IMR-90 (cell line): ENCODE measurements at regions not wholly inside any gene's neighbourhood (a gene's known extent, or its start where the extent isn't known, plus 50 kb on each side); places are given as distances from the start of the nearest gene placed in this dataset.

ENCODE experiments used
- ATAC-seq: fragments of 200-7000 bp; cut with Tn5 transposase; 2 replicates; pipeline ENCODE4 v1.9.1; 2020; ENCODE audit warnings: low read depth, mild to moderate bottlenecking, moderate library complexity
- BruUV-seq: library from RNA; stranded (reverse); fragments of 400-500 nt; replicated peaks from 2 replicates; lab custom pipeline; 2021; lab: Mats Ljungman, UMichigan
- CTCF ChIA-PET: fragments of 300-600 bp; formaldehyde crosslinking; extraction: SDS; loops from one replicate; lab custom pipeline; 2021; ENCODE audit warnings: antibody characterized with exemption; lab: Yijun Ruan, JAX
- POLR2A ChIA-PET: fragments of 300-600 bp; sonication (Branson Sonifier 250); formaldehyde crosslinking; loops from one replicate; lab custom pipeline; 2022; ENCODE audit warnings: antibody characterized with exemption; ENCODE audit not compliant: unreplicated experiment; lab: Charles Lee
- DNase-seq: peaks from one replicate; pipeline ENCODE4 v3.0.0; 2013
- H2AFZ ChIP-seq: replicated peaks from 2 replicates; pipeline ENCODE3; 2013; ENCODE audit warnings: low read length, mild to moderate bottlenecking; ENCODE audit not compliant: poor library complexity
- H2AK5ac ChIP-seq: 2 replicates; pipeline ENCODE4 v1.6.1; 2013; ENCODE audit warnings: low read depth, low read length, inconsistent platforms
- H2AK9ac ChIP-seq: replicated peaks from 2 replicates; pipeline ENCODE3; 2013; ENCODE audit warnings: mild to moderate bottlenecking, low read depth, low read length, moderate library complexity; ENCODE audit not compliant: poor library complexity
- H2BK120ac ChIP-seq: 2 replicates; pipeline ENCODE4 v1.6.1; 2013; ENCODE audit warnings: low read depth, low read length, inconsistent platforms
- H2BK15ac ChIP-seq: 3 replicates; pipeline ENCODE4 v1.6.1; 2013; ENCODE audit warnings: low read depth, low read length, inconsistent platforms
- H2BK20ac ChIP-seq: 2 replicates; pipeline ENCODE4 v1.6.1; 2013; ENCODE audit warnings: low read depth, mild to moderate bottlenecking, inconsistent platforms, low read length, moderate library complexity
- H2BK5ac ChIP-seq: 2 replicates; pipeline ENCODE4 v1.6.1; 2013; ENCODE audit warnings: mild to moderate bottlenecking, low read depth, low read length, inconsistent platforms; ENCODE audit not compliant: poor library complexity, severe bottlenecking
- H3K14ac ChIP-seq: replicated peaks from 2 replicates; pipeline ENCODE4 v1.6.1; 2013; ENCODE audit warnings: low read depth, low read length, inconsistent platforms
- H3K18ac ChIP-seq: 2 replicates; pipeline ENCODE4 v1.6.1; 2013; ENCODE audit warnings: low read depth, low read length, control low read depth
- H3K23ac ChIP-seq: 2 replicates; pipeline ENCODE4 v1.6.1; 2013; ENCODE audit warnings: low read depth, low read length, inconsistent platforms
- H3K27ac ChIP-seq: 2 replicates; pipeline ENCODE4 v1.5.1; 2013; ENCODE audit warnings: mild to moderate bottlenecking, control low read depth, low read length; ENCODE audit not compliant: insufficient read depth
- H3K27me3 ChIP-seq: 2 replicates; pipeline ENCODE4 v1.6.1; 2013; ENCODE audit warnings: low read length; ENCODE audit not compliant: control insufficient read depth, insufficient read depth
- H3K36me3 ChIP-seq: 2 replicates; pipeline ENCODE4 v1.6.1; 2013; ENCODE audit warnings: low read length, mixed read lengths; ENCODE audit not compliant: control insufficient read depth, insufficient read depth
- H3K4ac ChIP-seq: 2 replicates; pipeline ENCODE4 v1.6.1; 2013; ENCODE audit warnings: low read depth, low read length, inconsistent platforms
- H3K4me1 ChIP-seq: 2 replicates; pipeline ENCODE4 v1.6.1; 2013; ENCODE audit warnings: low read length, mixed read lengths; ENCODE audit not compliant: control insufficient read depth, insufficient read depth
- H3K4me2 ChIP-seq: 2 replicates; pipeline ENCODE4 v1.6.1; 2013; ENCODE audit warnings: low read depth, mild to moderate bottlenecking, control low read depth, low read length, moderate library complexity
- H3K4me3 ChIP-seq: 2 replicates; pipeline ENCODE4 v1.5.1; 2013; ENCODE audit warnings: low read depth, mild to moderate bottlenecking, control low read depth, low read length, moderate library complexity; ENCODE audit not compliant: insufficient read depth
- H3K56ac ChIP-seq: 2 replicates; pipeline ENCODE4 v1.6.1; 2013; ENCODE audit warnings: low read length, inconsistent platforms; ENCODE audit not compliant: insufficient read depth; ENCODE audit errors: extremely low read depth
- H3K79me1 ChIP-seq, 2 experiments: 2 replicates each; pipeline ENCODE4 v1.6.1; 2013; ENCODE audit warnings: low read length in 2 of 2, inconsistent platforms in 1 of 2, low read depth in 1 of 2
- H3K9ac ChIP-seq: 2 replicates; pipeline ENCODE4 v1.6.1; 2013; ENCODE audit warnings: low read depth, low read length, control low read depth
- H3K9me1 ChIP-seq: 2 replicates; pipeline ENCODE4 v1.6.1; 2013; ENCODE audit warnings: low read length, inconsistent platforms; ENCODE audit not compliant: insufficient read depth
- H3K9me3 ChIP-seq: 2 replicates; pipeline ENCODE4 v1.6.1; 2013; ENCODE audit warnings: low read length; ENCODE audit not compliant: control insufficient read depth, insufficient read depth
- H4K20me1 ChIP-seq: 2 replicates; pipeline ENCODE4 v1.6.1; 2013; ENCODE audit warnings: low read length, inconsistent platforms; ENCODE audit not compliant: insufficient read depth
- H4K5ac ChIP-seq: 2 replicates; pipeline ENCODE4 v1.6.1; 2013; ENCODE audit warnings: mild to moderate bottlenecking, low read depth, low read length, control low read depth
- H4K8ac ChIP-seq, 2 experiments: 2 replicates each; pipeline ENCODE4 v1.6.1; 2013; ENCODE audit warnings: low read depth in 2 of 2, low read length in 2 of 2, control low read depth in 1 of 2, inconsistent platforms in 1 of 2
- H4K91ac ChIP-seq: 2 replicates; pipeline ENCODE4 v1.6.1; 2013; ENCODE audit warnings: low read depth, low read length, inconsistent platforms; ENCODE audit not compliant: insufficient read depth
- FOS ChIP-seq: fragments of 150-350 bp; IDR thresholded peaks from 2 replicates; pipeline ENCODE4 v1.6.1; 2016; ENCODE audit warnings: low read depth, low read length
- NFE2L2 ChIP-seq: fragments of 150-350 bp; IDR thresholded peaks from 2 replicates; pipeline ENCODE4 v1.6.1; 2016; ENCODE audit warnings: low read depth, mild to moderate bottlenecking, low read length
- RCOR1 ChIP-seq: IDR thresholded peaks from 2 replicates; pipeline ENCODE4 v1.6.1; 2012; ENCODE audit warnings: mild to moderate bottlenecking, low read length, improper control_type of control experiment; ENCODE audit not compliant: insufficient replicate concordance
- RFX5 ChIP-seq: IDR thresholded peaks from 2 replicates; pipeline ENCODE4 v1.8.0; 2012; ENCODE audit warnings: low read depth, mild to moderate bottlenecking, low read length, moderate library complexity
- SMC3 ChIP-seq: fragments of 150-350 bp; IDR thresholded peaks from 2 replicates; pipeline ENCODE4 v1.6.1; 2016; ENCODE audit warnings: low read depth, mild to moderate bottlenecking, antibody characterized with exemption, low read length, moderate library complexity
- WGBS, 2 experiments: methylation state at CpG; one replicate each; pipeline versions ENCODE4 v1.1.5 to v1.1.7; 2013; ENCODE audit warnings: missing lambda C conversion rate in 2 of 2; ENCODE audit not compliant: insufficient read length in 1 of 2; ENCODE audit errors: extremely low coverage in 2 of 2; 5-methylcytosine and 5-hydroxymethylcytosine counted together
- dilution Hi-C: fragments of 300-500 bp; cut with HindIII; formaldehyde crosslinking; loops from one replicate; pipeline ENCODE4 v1.14.3; 2018; ENCODE audit warnings: low sequenced_read_pairs; ENCODE audit not compliant: unreplicated experiment
- in situ Hi-C: fragments of 300-500 bp; cut with MboI; formaldehyde crosslinking; loops from 3 replicates; pipeline ENCODE4 v1.14.3; 2019; ENCODE audit warnings: low sequenced_read_pairs, inconsistent platforms, mixed read lengths
- intact Hi-C: fragments of 100-400 bp; cut with micrococcal nuclease; formaldehyde crosslinking; loops from 2 replicates; pipeline ENCODE4 v1.10.0; 2022
- TF ChIP-seq, protein P1 (sequence below): fragments of 150-350 bp; IDR thresholded peaks from 2 replicates; pipeline ENCODE4 v1.6.1; 2016; ENCODE audit warnings: low read depth, mild to moderate bottlenecking, low read length, moderate library complexity, borderline replicate concordance

GRCh38 chr10:29856295-29856694 lies 203.1 kb downstream of the JCAD start:
- H3K9ac ChIP-seq: no peak overlapping the region
- no peak overlapping the region for H3K14ac ChIP-seq
- no peak overlapping the region for H2AK9ac ChIP-seq
- no peak overlapping the region for H3K4me3 ChIP-seq
- H3K23ac ChIP-seq: no peak overlapping the region
- no peak overlapping the region for H3K27ac ChIP-seq
- H4K91ac ChIP-seq: no peak overlapping the region
- no peak overlapping the region for H2BK120ac ChIP-seq
- intact Hi-C loops (loop anchor here (5.0 to 10.0 kb wide), 3 partner anchors 54 to 321 kb away; no protein-coding TSS in a partner anchor), in situ Hi-C loops (no loop called here), dilution Hi-C loops (no loop called here)
- H2BK20ac ChIP-seq: no peak overlapping the region
- no peaks in the 10 kb centered on the region for H4K20me1 ChIP-seq
- no peak overlapping the region for H3K56ac ChIP-seq
- TF ChIP-seq FOS (no peak), SMC3 (no peak), RFX5 (no peak), RCOR1 (no peak), NFE2L2 (no peak)
- TF ChIP-seq, protein P1, sequence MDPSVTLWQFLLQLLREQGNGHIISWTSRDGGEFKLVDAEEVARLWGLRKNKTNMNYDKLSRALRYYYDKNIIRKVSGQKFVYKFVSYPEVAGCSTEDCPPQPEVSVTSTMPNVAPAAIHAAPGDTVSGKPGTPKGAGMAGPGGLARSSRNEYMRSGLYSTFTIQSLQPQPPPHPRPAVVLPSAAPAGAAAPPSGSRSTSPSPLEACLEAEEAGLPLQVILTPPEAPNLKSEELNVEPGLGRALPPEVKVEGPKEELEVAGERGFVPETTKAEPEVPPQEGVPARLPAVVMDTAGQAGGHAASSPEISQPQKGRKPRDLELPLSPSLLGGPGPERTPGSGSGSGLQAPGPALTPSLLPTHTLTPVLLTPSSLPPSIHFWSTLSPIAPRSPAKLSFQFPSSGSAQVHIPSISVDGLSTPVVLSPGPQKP: no peak
- H4K8ac ChIP-seq: no peak overlapping the region
- H3K4me2 ChIP-seq: no peak overlapping the region
- H3K9me1 ChIP-seq: no peaks in the 10 kb centered on the region; the same call in 1 of the 2 replicates
- H3K27me3 ChIP-seq: no peaks in the 10 kb centered on the region
- no peak overlapping the region for H3K18ac ChIP-seq
- peaks cover 8% of the 10 kb centered on the region for H3K4me1 ChIP-seq
- H3K4ac ChIP-seq: no peak overlapping the region
- no peak overlapping the region for H2BK15ac ChIP-seq
- H3K36me3 ChIP-seq: no peaks in the 10 kb centered on the region
- no TSS peak for BruUV-seq
- ChIA-PET POLR2A (no interaction called here), CTCF (no interaction called here)
- H2AFZ ChIP-seq: no peak overlapping the region
- WGBS, 2 experiments: no CpG with 5 or more reads among the region's 3 CpGs
- no peaks in the 10 kb centered on the region for H3K9me3 ChIP-seq
- H3K79me1 ChIP-seq: no peaks in the 10 kb centered on the region
- H2AK5ac ChIP-seq: no peak overlapping the region
- no peak for DNase-seq
- H2BK5ac ChIP-seq: no peak overlapping the region
- H4K5ac ChIP-seq: no peak overlapping the region
- no peak for ATAC-seq
